IMR-90 (cell line): ENCODE measurements at regions not wholly inside any gene's neighbourhood (a gene's known extent, or its start where the extent isn't known, plus 50 kb on each side); places are given as distances from the start of the nearest gene placed in this dataset.

Experiments used
- ATAC-seq: fragments of 200-7000 bp; cut with Tn5 transposase; 2 replicates; pipeline ENCODE4 v1.9.1; 2020; ENCODE audit warnings: low read depth, mild to moderate bottlenecking, moderate library complexity
- BruUV-seq: library from RNA; stranded (reverse); fragments of 400-500 nt; replicated peaks from 2 replicates; lab custom pipeline; 2021; lab: Mats Ljungman, UMichigan
- CTCF ChIA-PET: fragments of 300-600 bp; formaldehyde crosslinking; extraction: SDS; loops from one replicate; lab custom pipeline; 2021; ENCODE audit warnings: antibody characterized with exemption; lab: Yijun Ruan, JAX
- POLR2A ChIA-PET: fragments of 300-600 bp; sonication (Branson Sonifier 250); formaldehyde crosslinking; loops from one replicate; lab custom pipeline; 2022; ENCODE audit warnings: antibody characterized with exemption; ENCODE audit not compliant: unreplicated experiment; lab: Charles Lee
- DNase-seq: peaks from one replicate; pipeline ENCODE4 v3.0.0; 2013
- H2AFZ ChIP-seq: replicated peaks from 2 replicates; pipeline ENCODE3; 2013; ENCODE audit warnings: low read length, mild to moderate bottlenecking; ENCODE audit not compliant: poor library complexity
- H2AK5ac ChIP-seq: 2 replicates; pipeline ENCODE4 v1.6.1; 2013; ENCODE audit warnings: low read depth, low read length, inconsistent platforms
- H2AK9ac ChIP-seq: replicated peaks from 2 replicates; pipeline ENCODE3; 2013; ENCODE audit warnings: mild to moderate bottlenecking, low read depth, low read length, moderate library complexity; ENCODE audit not compliant: poor library complexity
- H2BK120ac ChIP-seq: 2 replicates; pipeline ENCODE4 v1.6.1; 2013; ENCODE audit warnings: low read depth, low read length, inconsistent platforms
- H2BK15ac ChIP-seq: 3 replicates; pipeline ENCODE4 v1.6.1; 2013; ENCODE audit warnings: low read depth, low read length, inconsistent platforms
- H2BK20ac ChIP-seq: 2 replicates; pipeline ENCODE4 v1.6.1; 2013; ENCODE audit warnings: low read depth, mild to moderate bottlenecking, inconsistent platforms, low read length, moderate library complexity
- H2BK5ac ChIP-seq: 2 replicates; pipeline ENCODE4 v1.6.1; 2013; ENCODE audit warnings: mild to moderate bottlenecking, low read depth, low read length, inconsistent platforms; ENCODE audit not compliant: poor library complexity, severe bottlenecking
- H3K14ac ChIP-seq: replicated peaks from 2 replicates; pipeline ENCODE4 v1.6.1; 2013; ENCODE audit warnings: low read depth, low read length, inconsistent platforms
- H3K18ac ChIP-seq: 2 replicates; pipeline ENCODE4 v1.6.1; 2013; ENCODE audit warnings: low read depth, low read length, control low read depth
- H3K23ac ChIP-seq: 2 replicates; pipeline ENCODE4 v1.6.1; 2013; ENCODE audit warnings: low read depth, low read length, inconsistent platforms
- H3K27ac ChIP-seq: 2 replicates; pipeline ENCODE4 v1.5.1; 2013; ENCODE audit warnings: mild to moderate bottlenecking, control low read depth, low read length; ENCODE audit not compliant: insufficient read depth
- H3K27me3 ChIP-seq: 2 replicates; pipeline ENCODE4 v1.6.1; 2013; ENCODE audit warnings: low read length; ENCODE audit not compliant: control insufficient read depth, insufficient read depth
- H3K36me3 ChIP-seq: 2 replicates; pipeline ENCODE4 v1.6.1; 2013; ENCODE audit warnings: low read length, mixed read lengths; ENCODE audit not compliant: control insufficient read depth, insufficient read depth
- H3K4ac ChIP-seq: 2 replicates; pipeline ENCODE4 v1.6.1; 2013; ENCODE audit warnings: low read depth, low read length, inconsistent platforms
- H3K4me1 ChIP-seq: 2 replicates; pipeline ENCODE4 v1.6.1; 2013; ENCODE audit warnings: low read length, mixed read lengths; ENCODE audit not compliant: control insufficient read depth, insufficient read depth
- H3K4me2 ChIP-seq: 2 replicates; pipeline ENCODE4 v1.6.1; 2013; ENCODE audit warnings: low read depth, mild to moderate bottlenecking, control low read depth, low read length, moderate library complexity
- H3K4me3 ChIP-seq: 2 replicates; pipeline ENCODE4 v1.5.1; 2013; ENCODE audit warnings: low read depth, mild to moderate bottlenecking, control low read depth, low read length, moderate library complexity; ENCODE audit not compliant: insufficient read depth
- H3K56ac ChIP-seq: 2 replicates; pipeline ENCODE4 v1.6.1; 2013; ENCODE audit warnings: low read length, inconsistent platforms; ENCODE audit not compliant: insufficient read depth; ENCODE audit errors: extremely low read depth
- H3K79me1 ChIP-seq, 2 experiments: 2 replicates each; pipeline ENCODE4 v1.6.1; 2013; ENCODE audit warnings: low read length in 2 of 2, inconsistent platforms in 1 of 2, low read depth in 1 of 2
- H3K9ac ChIP-seq: 2 replicates; pipeline ENCODE4 v1.6.1; 2013; ENCODE audit warnings: low read depth, low read length, control low read depth
- H3K9me1 ChIP-seq: 2 replicates; pipeline ENCODE4 v1.6.1; 2013; ENCODE audit warnings: low read length, inconsistent platforms; ENCODE audit not compliant: insufficient read depth
- H3K9me3 ChIP-seq: 2 replicates; pipeline ENCODE4 v1.6.1; 2013; ENCODE audit warnings: low read length; ENCODE audit not compliant: control insufficient read depth, insufficient read depth
- H4K20me1 ChIP-seq: 2 replicates; pipeline ENCODE4 v1.6.1; 2013; ENCODE audit warnings: low read length, inconsistent platforms; ENCODE audit not compliant: insufficient read depth
- H4K5ac ChIP-seq: 2 replicates; pipeline ENCODE4 v1.6.1; 2013; ENCODE audit warnings: mild to moderate bottlenecking, low read depth, low read length, control low read depth
- H4K8ac ChIP-seq, 2 experiments: 2 replicates each; pipeline ENCODE4 v1.6.1; 2013; ENCODE audit warnings: low read depth in 2 of 2, low read length in 2 of 2, control low read depth in 1 of 2, inconsistent platforms in 1 of 2
- H4K91ac ChIP-seq: 2 replicates; pipeline ENCODE4 v1.6.1; 2013; ENCODE audit warnings: low read depth, low read length, inconsistent platforms; ENCODE audit not compliant: insufficient read depth
- BHLHE40 ChIP-seq: fragments of 150-350 bp; IDR thresholded peaks from 2 replicates; pipeline ENCODE4 v1.6.1; 2016; ENCODE audit warnings: mild to moderate bottlenecking, low read depth, low read length
- CEBPB ChIP-seq: IDR thresholded peaks from 2 replicates; pipeline ENCODE4 v1.6.1; 2012; ENCODE audit warnings: low read depth, low read length, improper control_type of control experiment
- CHD1 ChIP-seq: IDR thresholded peaks from 2 replicates; pipeline ENCODE4 v1.6.1; 2012; ENCODE audit warnings: low read depth, low read length, improper control_type of control experiment
- FOS ChIP-seq: fragments of 150-350 bp; IDR thresholded peaks from 2 replicates; pipeline ENCODE4 v1.6.1; 2016; ENCODE audit warnings: low read depth, low read length
- MXI1 ChIP-seq: IDR thresholded peaks from 2 replicates; pipeline ENCODE4 v1.6.1; 2012; ENCODE audit warnings: low read depth, mild to moderate bottlenecking, low read length, moderate library complexity, borderline replicate concordance
- NFE2L2 ChIP-seq: fragments of 150-350 bp; IDR thresholded peaks from 2 replicates; pipeline ENCODE4 v1.6.1; 2016; ENCODE audit warnings: low read depth, mild to moderate bottlenecking, low read length
- POLR2A ChIP-seq: IDR thresholded peaks from 2 replicates; pipeline ENCODE4 v1.6.1; 2012; ENCODE audit warnings: mild to moderate bottlenecking, low read depth, low read length
- RAD21 ChIP-seq: IDR thresholded peaks from 2 replicates; pipeline ENCODE4 v1.6.1; 2012; ENCODE audit warnings: low read length, improper control_type of control experiment
- RCOR1 ChIP-seq: IDR thresholded peaks from 2 replicates; pipeline ENCODE4 v1.6.1; 2012; ENCODE audit warnings: mild to moderate bottlenecking, low read length, improper control_type of control experiment; ENCODE audit not compliant: insufficient replicate concordance
- SMC3 ChIP-seq: fragments of 150-350 bp; IDR thresholded peaks from 2 replicates; pipeline ENCODE4 v1.6.1; 2016; ENCODE audit warnings: low read depth, mild to moderate bottlenecking, antibody characterized with exemption, low read length, moderate library complexity
- dilution Hi-C: fragments of 300-500 bp; cut with HindIII; formaldehyde crosslinking; loops from one replicate; pipeline ENCODE4 v1.14.3; 2018; ENCODE audit warnings: low sequenced_read_pairs; ENCODE audit not compliant: unreplicated experiment
- in situ Hi-C: fragments of 300-500 bp; cut with MboI; formaldehyde crosslinking; loops from 3 replicates; pipeline ENCODE4 v1.14.3; 2019; ENCODE audit warnings: low sequenced_read_pairs, inconsistent platforms, mixed read lengths
- intact Hi-C: fragments of 100-400 bp; cut with micrococcal nuclease; formaldehyde crosslinking; loops from 2 replicates; pipeline ENCODE4 v1.10.0; 2022
- TF ChIP-seq, protein P1 (sequence below): fragments of 150-350 bp; IDR thresholded peaks from 2 replicates; pipeline ENCODE4 v1.6.1; 2016; ENCODE audit warnings: low read depth, mild to moderate bottlenecking, low read length, moderate library complexity, borderline replicate concordance
- TF ChIP-seq, protein P2 (sequence below): conservative IDR thresholded peaks from 2 replicates; pipeline ENCODE4 v1.5.1; 2012; ENCODE audit warnings: mild to moderate bottlenecking, low read depth, low read length, improper control_type of control experiment
- TF ChIP-seq, protein P3 (sequence below): fragments of 150-350 bp; IDR thresholded peaks from 2 replicates; pipeline ENCODE4 v1.6.1; 2017; ENCODE audit warnings: mild to moderate bottlenecking, antibody characterized with exemption, low read length, low read depth

DNA sequence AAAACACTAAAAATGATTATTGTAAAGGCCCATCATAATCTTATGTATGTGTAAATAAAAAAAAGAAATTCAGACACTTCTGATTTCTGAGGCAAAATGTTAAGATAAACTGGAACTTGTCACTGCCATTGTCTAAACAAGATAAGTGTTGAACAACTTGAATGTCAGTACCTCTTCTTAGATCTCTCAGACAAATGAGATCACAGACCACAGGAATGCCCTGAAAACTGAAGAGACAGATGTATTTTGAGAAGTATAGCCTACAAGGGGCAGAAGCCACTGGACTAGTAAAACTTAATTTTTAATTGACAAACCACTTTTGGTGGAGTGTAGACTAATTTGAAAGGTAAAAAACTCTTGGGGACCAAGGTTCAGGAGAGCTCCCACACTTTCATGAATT is 375.5 kb upstream of the SLITRK5 start:
- H3K27ac ChIP-seq = no peak overlapping the region
- no peak overlapping the region for H2BK20ac ChIP-seq
- H3K14ac ChIP-seq = no peak overlapping the region
- no peak overlapping the region for H3K4ac ChIP-seq
- H4K5ac ChIP-seq = no peak overlapping the region
- no peak overlapping the region for H3K23ac ChIP-seq
- no peak for TF ChIP-seq RAD21
- no peak for TF ChIP-seq BHLHE40
- TF ChIP-seq CEBPB = no peak
- TF ChIP-seq FOS = no peak
- no peak for TF ChIP-seq CHD1
- TF ChIP-seq SMC3 = no peak
- no peak for TF ChIP-seq NFE2L2
- TF ChIP-seq, protein P1, sequence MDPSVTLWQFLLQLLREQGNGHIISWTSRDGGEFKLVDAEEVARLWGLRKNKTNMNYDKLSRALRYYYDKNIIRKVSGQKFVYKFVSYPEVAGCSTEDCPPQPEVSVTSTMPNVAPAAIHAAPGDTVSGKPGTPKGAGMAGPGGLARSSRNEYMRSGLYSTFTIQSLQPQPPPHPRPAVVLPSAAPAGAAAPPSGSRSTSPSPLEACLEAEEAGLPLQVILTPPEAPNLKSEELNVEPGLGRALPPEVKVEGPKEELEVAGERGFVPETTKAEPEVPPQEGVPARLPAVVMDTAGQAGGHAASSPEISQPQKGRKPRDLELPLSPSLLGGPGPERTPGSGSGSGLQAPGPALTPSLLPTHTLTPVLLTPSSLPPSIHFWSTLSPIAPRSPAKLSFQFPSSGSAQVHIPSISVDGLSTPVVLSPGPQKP = no peak
- TF ChIP-seq, protein P2, sequence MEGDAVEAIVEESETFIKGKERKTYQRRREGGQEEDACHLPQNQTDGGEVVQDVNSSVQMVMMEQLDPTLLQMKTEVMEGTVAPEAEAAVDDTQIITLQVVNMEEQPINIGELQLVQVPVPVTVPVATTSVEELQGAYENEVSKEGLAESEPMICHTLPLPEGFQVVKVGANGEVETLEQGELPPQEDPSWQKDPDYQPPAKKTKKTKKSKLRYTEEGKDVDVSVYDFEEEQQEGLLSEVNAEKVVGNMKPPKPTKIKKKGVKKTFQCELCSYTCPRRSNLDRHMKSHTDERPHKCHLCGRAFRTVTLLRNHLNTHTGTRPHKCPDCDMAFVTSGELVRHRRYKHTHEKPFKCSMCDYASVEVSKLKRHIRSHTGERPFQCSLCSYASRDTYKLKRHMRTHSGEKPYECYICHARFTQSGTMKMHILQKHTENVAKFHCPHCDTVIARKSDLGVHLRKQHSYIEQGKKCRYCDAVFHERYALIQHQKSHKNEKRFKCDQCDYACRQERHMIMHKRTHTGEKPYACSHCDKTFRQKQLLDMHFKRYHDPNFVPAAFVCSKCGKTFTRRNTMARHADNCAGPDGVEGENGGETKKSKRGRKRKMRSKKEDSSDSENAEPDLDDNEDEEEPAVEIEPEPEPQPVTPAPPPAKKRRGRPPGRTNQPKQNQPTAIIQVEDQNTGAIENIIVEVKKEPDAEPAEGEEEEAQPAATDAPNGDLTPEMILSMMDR = no peak
- TF ChIP-seq, protein P3, sequence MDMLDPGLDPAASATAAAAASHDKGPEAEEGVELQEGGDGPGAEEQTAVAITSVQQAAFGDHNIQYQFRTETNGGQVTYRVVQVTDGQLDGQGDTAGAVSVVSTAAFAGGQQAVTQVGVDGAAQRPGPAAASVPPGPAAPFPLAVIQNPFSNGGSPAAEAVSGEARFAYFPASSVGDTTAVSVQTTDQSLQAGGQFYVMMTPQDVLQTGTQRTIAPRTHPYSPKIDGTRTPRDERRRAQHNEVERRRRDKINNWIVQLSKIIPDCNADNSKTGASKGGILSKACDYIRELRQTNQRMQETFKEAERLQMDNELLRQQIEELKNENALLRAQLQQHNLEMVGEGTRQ = no peak
- TF ChIP-seq MXI1 = no peak
- TF ChIP-seq POLR2A = no peak
- no peak for TF ChIP-seq RCOR1
- no peak overlapping the region for H2BK5ac ChIP-seq
- no peak overlapping the region for H3K56ac ChIP-seq
- H3K36me3 ChIP-seq = no peaks in the 10 kb centered on the region
- no peaks in the 10 kb centered on the region for H3K4me1 ChIP-seq
- no peak overlapping the region for H2AK9ac ChIP-seq
- no peak overlapping the region for H4K91ac ChIP-seq
- no peak overlapping the region for H2BK15ac ChIP-seq
- no peaks in the 10 kb centered on the region for H4K20me1 ChIP-seq
- no peak overlapping the region for H2AFZ ChIP-seq
- BruUV-seq = no TSS peak
- no peak overlapping the region for H2BK120ac ChIP-seq
- ATAC-seq (no peak), DNase-seq (no peak)
- no peak overlapping the region for H3K9ac ChIP-seq
- ChIA-PET POLR2A (no interaction called here), CTCF (no interaction called here)
- H2AK5ac ChIP-seq = no peak overlapping the region
- no peaks in the 10 kb centered on the region for H3K79me1 ChIP-seq
- no peak overlapping the region for H3K4me2 ChIP-seq
- H3K9me1 ChIP-seq = no peaks in the 10 kb centered on the region
- H3K18ac ChIP-seq = no peak overlapping the region
- in situ Hi-C loops (no loop called here), dilution Hi-C loops (no loop called here), intact Hi-C loops (no loop called here)
- no peaks in the 10 kb centered on the region for H3K9me3 ChIP-seq
- H3K4me3 ChIP-seq = no peak overlapping the region
- H3K27me3 ChIP-seq = no peaks in the 10 kb centered on the region
- no peak overlapping the region for H4K8ac ChIP-seq
